ENCODE measurements at regions not wholly inside any gene's neighbourhood (a gene's known extent, or its start where the extent isn't known, plus 50 kb on each side); places are given as distances from the start of the nearest gene placed in this dataset.
"Not testable (repeated sequence)": the region's sequence is repeated elsewhere in the genome, so short reads cannot be mapped to it uniquely, and the experiment has no call there.

DNA sequence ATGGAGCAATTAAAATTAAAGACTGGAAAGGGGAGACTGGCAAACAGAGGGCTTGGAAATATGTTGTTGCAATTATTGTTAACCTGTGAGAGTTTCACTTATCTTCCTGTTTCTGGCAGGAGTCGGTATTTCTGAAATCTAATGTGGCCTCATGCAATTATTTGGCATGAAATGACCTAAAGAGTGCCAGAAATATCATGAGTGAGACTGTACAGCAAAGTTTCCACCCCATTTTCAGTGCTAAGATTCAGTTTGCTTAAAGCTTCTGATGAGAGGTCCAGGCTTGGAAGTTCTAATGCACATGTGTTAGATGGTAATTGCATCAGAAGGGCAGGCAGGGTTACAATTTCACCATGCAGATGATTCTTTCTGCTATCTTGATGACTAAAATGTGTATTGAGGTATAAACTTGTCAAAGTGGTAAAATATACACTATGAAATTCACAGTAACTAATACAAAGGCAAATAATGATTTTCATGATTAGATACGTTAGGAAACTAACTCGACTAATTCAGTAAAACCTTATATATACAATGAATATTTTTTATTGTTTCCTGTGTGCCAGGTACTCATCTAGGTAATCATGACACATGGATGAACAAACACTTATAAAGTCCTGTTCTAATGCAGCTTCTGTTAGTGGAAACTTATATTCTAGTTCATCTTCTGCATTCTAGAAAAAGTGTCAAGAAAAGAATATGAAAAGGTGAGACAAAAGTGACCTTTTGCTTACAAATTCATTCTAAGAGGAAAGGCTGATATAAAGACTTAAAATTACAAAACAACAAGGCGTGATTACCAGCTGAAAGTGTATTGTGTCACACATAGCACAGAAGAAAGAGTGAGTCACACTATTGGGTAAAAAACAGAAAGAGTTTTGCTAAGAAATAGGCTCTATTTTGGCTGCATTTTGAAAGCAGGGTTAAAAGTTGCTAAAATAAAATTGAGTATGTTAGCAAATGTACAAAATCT lies 533.4 kb upstream of the SEMA3D start:
- DNase-seq (ENCODE audit: low read depth, low spot score): no peak

DNA sequence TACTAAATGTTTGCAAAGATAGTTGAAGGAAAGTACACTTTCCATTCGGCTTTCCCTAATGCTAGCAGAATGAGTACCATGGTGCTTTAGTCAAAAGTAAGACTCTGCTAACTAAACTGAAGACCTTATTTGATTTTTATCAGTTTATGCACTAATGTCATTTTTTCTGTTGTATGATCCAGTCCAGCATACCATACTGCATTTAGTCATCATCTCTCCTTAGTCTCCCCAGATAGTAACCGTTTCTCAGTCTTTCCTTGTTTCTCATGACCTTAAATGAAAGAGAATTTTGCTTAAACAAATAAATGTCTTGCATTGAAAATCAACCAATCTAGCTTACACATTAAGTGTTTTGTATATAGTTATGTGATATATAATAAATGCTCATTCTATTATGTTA lies 529.5 kb upstream of the SEMA3D start:
- DNase-seq (ENCODE audit: low read depth, low spot score): no peak

DNA sequence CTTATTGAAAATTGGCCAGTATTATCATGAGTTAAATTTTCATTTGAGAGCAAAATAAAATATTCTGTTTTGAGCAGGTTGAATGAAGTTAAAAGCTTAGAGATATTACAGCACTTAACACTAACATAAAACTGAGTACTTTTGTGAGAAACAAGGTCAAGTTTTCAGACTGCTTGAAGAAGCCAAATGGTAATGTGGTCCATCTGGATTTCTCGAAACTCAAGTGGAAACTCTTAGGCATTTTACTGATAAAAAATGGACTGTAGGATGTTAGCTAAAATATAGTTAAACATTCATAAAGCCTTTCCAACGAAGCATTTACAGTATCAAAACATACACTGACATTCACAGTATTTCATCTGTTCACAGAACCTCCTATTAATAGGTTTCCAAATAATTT lies 528.1 kb upstream of the SEMA3D start:
- DNase-seq (ENCODE audit: low read depth, low spot score): no peak

- DNase-seq (ENCODE audit: low read depth, low spot score): no peak
Measured at GRCh38 chr7:85714043-85714578, 527.3 kb upstream of the SEMA3D start.

DNA sequence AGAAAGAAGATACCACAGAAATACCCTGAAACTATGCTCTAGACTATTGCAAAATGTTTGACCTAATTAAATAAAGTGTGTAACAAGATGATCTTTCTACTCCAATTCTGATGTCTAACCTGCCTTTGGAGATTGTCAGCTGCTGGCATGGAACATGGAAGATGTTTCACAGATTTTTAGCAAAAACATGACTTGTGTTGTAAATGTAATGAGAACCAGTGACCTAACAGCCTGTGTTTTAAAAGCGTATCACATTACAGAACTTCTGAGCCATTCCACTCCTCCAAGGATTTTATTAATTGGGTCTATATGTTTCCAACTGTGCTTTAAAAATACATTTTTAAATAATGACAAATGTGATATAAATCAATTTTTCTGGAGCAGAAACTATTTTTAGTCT lies 526.3 kb upstream of the SEMA3D start:
- DNase-seq (ENCODE audit: low read depth, low spot score): no peak

- no peak for DNase-seq (ENCODE audit: low read depth, low spot score)
Measured at GRCh38 chr7:85711894-85712293, 525.0 kb upstream of the SEMA3D start.

DNA sequence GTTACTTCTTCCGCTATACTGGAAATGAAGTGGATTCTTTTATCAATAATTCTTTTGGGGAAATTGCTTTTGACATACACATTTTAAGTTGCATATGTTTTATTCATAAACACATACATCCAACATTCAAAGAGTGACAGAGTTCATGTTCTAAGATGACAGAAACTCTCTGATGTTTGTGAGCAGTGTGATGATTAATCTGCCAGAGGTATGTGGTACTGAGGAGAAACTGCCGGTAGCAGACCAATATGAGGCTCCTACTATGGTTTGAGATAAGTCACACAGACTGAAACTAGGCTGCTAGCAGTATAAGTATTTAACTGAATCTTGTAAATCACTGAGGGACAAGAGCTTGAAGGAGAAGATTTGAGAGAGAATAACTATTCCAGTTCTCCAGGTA lies 524.1 kb upstream of the SEMA3D start:
- DNase-seq (ENCODE audit: low read depth, low spot score): no peak

DNA sequence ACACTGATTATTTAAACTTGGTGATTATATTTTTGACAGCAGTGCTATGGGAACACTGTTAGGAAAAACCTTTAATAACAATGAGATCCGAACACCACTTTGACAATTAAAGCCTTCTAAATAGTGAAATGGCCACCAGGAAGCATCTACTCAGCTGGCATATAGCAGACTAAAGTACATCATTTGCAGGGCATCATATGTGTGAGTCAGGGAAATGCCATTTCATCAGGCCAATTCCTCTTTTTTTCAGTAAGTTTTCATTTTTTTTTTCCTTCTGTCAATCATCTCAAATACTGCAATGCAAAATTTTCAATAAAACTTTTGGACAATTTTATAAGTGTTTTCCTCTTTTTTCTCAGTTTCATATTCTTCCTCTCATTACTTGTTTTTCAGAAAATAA lies 521.4 kb upstream of the SEMA3D start:
- DNase-seq (ENCODE audit: low read depth, low spot score): no peak

DNA sequence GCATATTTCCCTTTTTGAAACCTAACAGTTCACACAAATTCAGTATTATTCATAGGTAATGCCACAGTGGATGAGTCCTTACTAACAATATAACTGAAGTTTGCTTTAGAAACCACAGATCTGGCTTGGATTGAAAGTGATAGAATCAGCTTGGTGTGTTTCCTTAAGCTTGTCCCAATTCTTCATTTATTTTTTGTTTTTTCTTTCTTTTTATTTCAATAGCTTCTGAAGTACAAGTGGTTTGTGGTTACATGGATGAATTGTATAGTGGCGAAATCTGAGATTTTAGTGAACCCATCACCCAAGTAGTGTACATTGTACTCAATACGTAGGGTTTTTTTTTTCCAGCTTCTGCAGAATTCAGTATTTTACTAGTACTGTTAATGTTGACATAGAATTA lies 518.2 kb upstream of the SEMA3D start:
- DNase-seq (ENCODE audit: low read depth, low spot score): no peak

DNA sequence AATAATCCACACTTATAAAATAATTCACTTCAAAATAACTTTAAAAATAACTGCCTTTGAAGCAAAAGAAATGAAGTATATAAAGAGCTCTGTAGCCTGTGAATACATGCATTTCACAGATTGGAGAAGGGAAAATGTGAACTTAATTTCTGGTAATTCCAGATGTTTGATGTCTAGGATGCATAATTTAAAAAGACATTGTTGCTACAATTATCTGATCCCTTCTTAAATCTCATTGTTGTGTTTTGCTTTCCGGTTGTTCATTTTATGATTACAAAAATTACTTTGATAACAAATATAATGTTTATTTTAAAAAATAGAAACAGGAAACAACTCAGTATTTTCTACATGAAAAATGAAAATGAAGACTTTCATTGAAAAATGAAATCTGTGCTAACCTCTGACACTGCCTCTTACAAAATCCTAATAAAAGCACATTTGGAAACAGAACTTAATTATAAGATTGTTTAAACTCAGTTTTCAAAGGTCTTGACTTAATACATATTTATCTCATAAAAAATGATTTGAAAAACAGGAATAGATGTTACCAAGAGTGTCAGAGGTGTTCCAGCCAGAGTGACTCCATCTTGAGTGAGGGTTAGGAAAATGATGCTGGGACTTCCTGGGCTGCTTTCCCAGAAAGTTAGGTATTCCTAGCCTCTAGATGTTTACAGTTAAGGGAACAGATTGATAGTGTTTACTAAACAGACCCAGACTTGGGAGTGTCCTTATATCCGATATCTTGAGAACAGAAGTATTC lies 516.6 kb upstream of the SEMA3D start:
- no peak for DNase-seq (ENCODE audit: low read depth, low spot score)

- DNase-seq (ENCODE audit: low read depth, low spot score): no peak
Measured at GRCh38 chr7:85702348-85702747, 515.5 kb upstream of the SEMA3D start.

DNA sequence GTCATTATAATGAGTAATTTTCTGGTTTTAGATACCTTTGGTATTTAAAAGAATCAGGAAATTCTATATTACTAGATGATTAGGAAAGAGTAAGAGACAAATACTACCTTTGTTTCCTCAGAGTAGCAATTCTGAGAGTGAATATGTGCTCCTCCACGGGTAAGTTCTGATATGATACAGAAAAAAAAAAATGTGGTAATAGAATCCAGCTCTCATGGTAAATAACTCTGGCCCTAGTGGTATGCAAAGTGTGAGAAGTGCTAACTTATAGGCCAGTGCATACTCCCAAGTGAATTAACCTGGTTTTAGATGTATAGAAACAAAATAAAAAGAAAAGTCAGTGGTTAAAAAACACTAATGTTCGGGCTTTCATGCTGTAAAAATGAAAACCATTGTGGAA lies 512.6 kb upstream of the SEMA3D start:
- no peak for DNase-seq (ENCODE audit: low read depth, low spot score)

- no peak for DNase-seq (ENCODE audit: low read depth, low spot score)
Measured at GRCh38 chr7:85695533-85695932, 508.7 kb upstream of the SEMA3D start.

DNA sequence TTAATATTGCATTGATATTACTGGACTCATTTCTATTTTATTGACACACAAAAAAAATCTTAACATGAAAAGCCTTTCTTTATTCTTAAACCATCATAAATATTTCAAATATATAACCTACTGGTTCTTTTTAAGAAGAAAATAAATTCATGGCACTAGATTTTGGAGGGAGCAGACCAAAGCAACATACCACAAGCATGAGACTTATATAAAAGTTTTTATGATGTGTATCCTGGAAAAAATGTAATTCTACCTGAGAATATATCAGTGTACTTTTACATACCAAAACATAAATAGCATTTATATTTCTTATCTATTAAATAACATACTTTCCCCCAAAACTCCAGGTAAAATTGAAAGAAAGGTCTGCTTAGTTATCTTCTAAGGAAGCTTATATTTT lies 508.2 kb upstream of the SEMA3D start:
- no peak for DNase-seq (ENCODE audit: low read depth, low spot score)

DNA sequence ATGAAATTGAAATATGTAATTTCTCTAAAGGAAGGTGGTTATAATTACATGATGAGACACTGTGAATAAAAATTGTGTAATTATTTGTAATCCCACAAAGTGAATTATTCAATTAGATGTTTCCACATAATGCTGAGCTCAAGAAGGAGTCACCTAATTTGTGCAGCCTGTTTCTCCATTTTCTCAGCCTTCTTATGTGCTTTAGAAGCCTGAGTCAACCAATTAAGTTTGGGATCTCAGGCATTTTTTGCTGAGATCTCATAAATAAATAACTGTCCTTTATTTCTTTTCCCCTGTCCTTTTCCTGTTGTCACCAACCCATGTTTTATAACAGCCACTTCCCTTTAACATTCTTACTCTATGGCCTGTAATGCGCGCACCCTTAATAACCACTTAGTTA lies 506.5 kb upstream of the SEMA3D start:
- DNase-seq (ENCODE audit: low read depth, low spot score): no peak

DNA sequence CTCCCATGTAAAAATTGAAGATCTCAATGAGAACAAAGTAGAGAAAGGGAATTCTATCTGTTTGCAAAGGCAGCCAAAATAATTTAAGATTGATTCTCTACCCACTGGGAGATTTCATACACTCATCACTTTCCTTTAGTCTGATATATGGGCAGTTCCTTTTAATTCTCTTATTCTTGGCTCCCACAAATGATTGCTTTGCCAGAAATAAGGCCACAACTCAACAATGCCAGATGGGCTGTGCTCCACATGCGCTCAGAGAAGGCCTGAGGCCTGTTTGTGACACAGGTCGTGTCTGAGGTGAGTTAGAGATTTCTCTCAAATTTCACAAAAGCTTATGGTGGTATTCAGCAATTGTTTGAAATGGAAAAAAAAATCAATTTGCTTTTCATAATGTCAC lies 501.9 kb upstream of the SEMA3D start:
- no peak for DNase-seq (ENCODE audit: low read depth, low spot score)

DNA sequence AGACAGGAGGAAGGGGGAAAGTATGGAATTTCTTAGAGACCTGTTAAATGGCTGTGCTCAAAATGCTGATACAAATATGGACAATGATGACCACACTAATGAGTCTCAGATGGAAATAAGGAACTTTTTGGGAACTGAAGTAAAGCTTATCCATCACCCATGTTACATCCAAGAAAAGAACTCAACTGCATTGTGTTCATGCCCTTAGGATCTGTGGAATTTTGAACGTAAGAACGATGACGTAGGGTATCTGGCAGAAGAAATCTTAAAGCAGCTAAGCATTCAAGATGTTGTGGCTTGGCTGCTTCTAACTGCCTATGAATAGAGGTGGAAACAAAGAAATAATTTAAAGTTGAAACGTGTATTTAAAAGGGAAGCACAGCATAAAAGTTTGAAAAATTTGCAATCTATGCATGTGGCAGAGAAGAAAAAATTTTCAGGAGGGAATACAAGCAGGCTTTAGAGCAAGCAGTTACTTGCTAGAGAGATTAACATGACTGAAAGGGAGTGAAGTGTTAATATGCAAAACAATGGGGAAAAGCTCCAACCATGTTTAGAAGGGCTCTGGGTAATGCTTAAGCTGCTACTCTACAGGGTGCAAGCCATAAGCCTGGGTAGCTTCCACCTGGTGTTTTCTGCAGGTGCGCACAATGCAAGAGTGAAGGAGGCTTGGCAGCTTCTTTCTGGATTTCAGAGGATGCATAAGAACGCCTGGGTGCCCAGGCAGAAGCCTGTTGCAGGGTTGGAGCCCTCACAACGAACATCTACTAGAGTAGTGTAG lies 499.7 kb upstream of the SEMA3D start:
- no peak for DNase-seq (ENCODE audit: low read depth, low spot score)

- no peak for DNase-seq (ENCODE audit: low read depth, low spot score)
Measured at GRCh38 chr7:85685901-85686300, 499.0 kb upstream of the SEMA3D start.

DNA sequence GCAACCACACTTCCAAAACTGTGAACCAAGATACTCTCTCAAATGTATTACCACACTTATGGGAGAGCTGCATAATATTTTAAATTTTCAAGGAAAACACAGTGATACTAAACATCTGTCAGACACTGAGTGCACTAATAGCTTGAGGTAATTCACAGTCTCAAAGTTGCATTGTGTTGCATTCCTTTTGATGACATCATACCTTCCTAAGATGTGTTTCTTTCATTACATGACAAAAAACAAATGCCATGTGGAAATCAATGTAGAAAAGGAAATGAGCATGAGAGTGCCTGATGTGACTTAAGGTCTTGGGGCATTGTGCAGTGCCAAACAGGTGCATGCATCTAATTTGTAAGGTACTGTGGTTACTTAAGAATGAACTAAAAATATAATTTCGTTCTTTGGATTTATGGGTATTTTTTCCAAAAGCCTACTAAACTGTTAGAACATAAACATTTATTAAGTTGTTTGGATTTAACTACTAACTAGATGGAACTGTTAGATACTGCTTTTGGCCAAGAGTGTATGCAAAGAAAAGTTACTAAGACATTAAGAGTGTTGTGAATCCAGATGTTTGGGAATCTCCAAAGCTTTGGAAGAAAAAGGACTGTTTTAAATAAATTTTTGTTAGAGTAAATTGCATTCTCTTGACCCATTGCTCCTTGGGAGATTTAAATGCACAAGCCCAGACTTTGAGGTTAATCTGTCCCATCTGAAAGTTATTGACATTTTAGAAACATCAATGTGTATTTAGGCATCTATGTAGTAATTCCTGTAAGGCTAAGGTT lies 496.2 kb upstream of the SEMA3D start:
- no peak for DNase-seq (ENCODE audit: low read depth, low spot score)

DNA sequence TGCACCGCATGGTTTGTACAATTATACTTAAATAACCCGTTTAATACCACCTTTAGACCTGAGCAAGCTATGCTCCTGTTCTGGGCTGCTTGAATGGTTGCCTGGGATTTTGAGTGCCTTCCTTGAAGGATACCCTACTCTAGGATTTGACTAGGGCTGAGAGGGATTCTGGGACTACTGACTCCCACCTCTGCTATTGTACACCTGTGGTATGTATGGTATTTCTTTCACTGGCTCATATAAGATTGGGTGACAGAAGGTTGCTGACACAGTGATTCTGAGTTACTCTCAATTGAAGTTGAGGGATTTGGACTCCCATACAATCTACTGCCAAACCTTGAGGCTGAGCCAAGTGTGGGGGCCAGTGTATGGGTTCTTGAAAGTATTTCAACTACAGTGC lies 494.4 kb upstream of the SEMA3D start:
- no peak for DNase-seq (ENCODE audit: low read depth, low spot score)

- not testable (repeated sequence) for DNase-seq (ENCODE audit: low read depth, low spot score)
Measured at GRCh38 chr7:85675093-85675492, 488.2 kb upstream of the SEMA3D start.

Data from ELF-1 (cell line).